ENCODE measurements at regions not wholly inside any gene's neighbourhood (a gene's known extent, or its start where the extent isn't known, plus 50 kb on each side); places are given as distances from the start of the nearest gene placed in this dataset.
A peak's percentile ranks its signal among the peaks of the same experiment; 100 is the strongest.

DNA sequence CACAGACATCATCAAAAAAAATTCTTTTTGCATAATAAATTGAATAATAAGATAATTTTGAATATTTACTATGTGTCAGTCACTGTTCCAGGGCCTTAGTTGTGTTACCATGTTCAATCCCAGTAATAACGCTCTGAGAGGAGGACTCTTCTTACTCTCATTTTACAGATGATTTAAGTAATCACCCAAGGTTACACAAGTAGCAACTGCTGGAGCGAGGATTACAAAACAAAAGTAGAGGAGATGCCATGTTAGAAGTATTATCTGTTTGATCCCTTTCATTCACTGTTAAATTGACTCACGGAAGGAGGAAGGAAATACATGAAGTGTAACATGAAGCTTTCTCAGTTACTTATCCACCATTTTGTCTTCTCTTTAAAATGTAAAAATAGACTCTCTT, 412.8 kb downstream of the NFIB start:
- Histone ChIP-seq H3K4me2 (ENCODE audit: control insufficient read depth, extremely low read depth, insufficient read depth, low read depth, low read length) (peak overlapping the region; percentile 15), H3K36me3 (ENCODE audit: control insufficient read depth in 2 of 2, extremely low read depth in 1 of 2, insufficient read depth in 2 of 2, low read length in 2 of 2) (no peaks in the 10 kb centered on the region), H3K27ac (ENCODE audit: control insufficient read depth, insufficient read depth, low read length) (peak overlapping the region; percentile 96), H3K9me3 (ENCODE audit: control insufficient read depth, low read depth, low read length) (no peaks in the 10 kb centered on the region), H3K27me3 (ENCODE audit: control insufficient read depth, extremely low read depth, insufficient read depth, low read length) (no peaks in the 10 kb centered on the region), H3K4me1 (ENCODE audit: control insufficient read depth, extremely low read depth, insufficient read depth, low read length) (peaks cover 28% of the 10 kb centered on the region), H2AFZ (ENCODE audit: control insufficient read depth, low read length) (peak overlapping the region; percentile 78), H3K9me1 (ENCODE audit: control insufficient read depth, extremely low read depth, insufficient read depth, low read length) (no peaks in the 10 kb centered on the region), H3K9ac (ENCODE audit: control insufficient read depth, extremely low read depth, insufficient read depth, low read length) (peak overlapping the region; percentile 48), H3K4me3 (ENCODE audit: control insufficient read depth in 2 of 3, extremely low read depth in 1 of 3, insufficient read depth in 2 of 3, low read depth in 1 of 3, low read length in 3 of 3) (no peak overlapping the region), H4K20me1 (ENCODE audit: control insufficient read depth, extremely low read depth, insufficient read depth, low read length) (no peaks in the 10 kb centered on the region), H3K79me2 (ENCODE audit: control insufficient read depth, insufficient read depth, low read length) (no peaks in the 10 kb centered on the region)
- no peak for FAIRE-seq
- DNase-seq (ENCODE audit: low read depth, low spot score): no peak
- dilution Hi-C loops (cut with MboI; ENCODE audit: extremely low pct_ligation_motif_present, low sequenced_read_pairs): no loop called here
- TF ChIP-seq EZH2 (IDR thresholded peaks at IDR 0.05; ENCODE audit: low read length): no peak
- TF ChIP-seq, protein P1, sequence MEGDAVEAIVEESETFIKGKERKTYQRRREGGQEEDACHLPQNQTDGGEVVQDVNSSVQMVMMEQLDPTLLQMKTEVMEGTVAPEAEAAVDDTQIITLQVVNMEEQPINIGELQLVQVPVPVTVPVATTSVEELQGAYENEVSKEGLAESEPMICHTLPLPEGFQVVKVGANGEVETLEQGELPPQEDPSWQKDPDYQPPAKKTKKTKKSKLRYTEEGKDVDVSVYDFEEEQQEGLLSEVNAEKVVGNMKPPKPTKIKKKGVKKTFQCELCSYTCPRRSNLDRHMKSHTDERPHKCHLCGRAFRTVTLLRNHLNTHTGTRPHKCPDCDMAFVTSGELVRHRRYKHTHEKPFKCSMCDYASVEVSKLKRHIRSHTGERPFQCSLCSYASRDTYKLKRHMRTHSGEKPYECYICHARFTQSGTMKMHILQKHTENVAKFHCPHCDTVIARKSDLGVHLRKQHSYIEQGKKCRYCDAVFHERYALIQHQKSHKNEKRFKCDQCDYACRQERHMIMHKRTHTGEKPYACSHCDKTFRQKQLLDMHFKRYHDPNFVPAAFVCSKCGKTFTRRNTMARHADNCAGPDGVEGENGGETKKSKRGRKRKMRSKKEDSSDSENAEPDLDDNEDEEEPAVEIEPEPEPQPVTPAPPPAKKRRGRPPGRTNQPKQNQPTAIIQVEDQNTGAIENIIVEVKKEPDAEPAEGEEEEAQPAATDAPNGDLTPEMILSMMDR (optimal IDR thresholded peaks at IDR 0.05 in 1 of 3, IDR thresholded peaks at IDR 0.05 in 1 of 3, conservative IDR thresholded peaks at IDR 0.05 in 1 of 3; ENCODE audit: extremely low read depth in 1 of 3, insufficient read depth in 2 of 3, low read length in 3 of 3): no peak

DNA sequence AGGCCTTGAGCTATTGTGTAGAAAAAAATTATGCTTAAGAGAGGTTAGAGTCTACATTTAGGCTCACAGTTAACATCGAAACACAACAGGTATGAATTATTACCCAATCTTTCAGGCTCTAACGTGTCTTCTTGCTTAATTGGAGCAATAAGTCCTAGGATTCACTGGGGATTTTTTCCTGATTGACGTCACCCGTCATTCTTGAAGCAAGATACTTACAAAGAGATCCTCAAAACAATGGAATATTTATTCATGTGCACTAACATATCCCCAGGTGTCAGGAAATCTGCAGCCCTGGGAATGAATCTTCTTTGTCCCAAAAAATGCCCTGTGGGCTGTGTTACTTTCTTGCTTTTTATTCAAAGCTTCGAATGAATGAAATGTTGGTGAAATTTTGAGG, 413.5 kb downstream of the NFIB start:
- H3K9me1 ChIP-seq (ENCODE audit: control insufficient read depth, extremely low read depth, insufficient read depth, low read length): no peaks in the 10 kb centered on the region
- TF ChIP-seq EZH2 (IDR thresholded peaks at IDR 0.05; ENCODE audit: low read length): no peak
- TF ChIP-seq, protein P1 (optimal IDR thresholded peaks at IDR 0.05 in 1 of 3, IDR thresholded peaks at IDR 0.05 in 1 of 3, conservative IDR thresholded peaks at IDR 0.05 in 1 of 3; ENCODE audit: extremely low read depth in 1 of 3, insufficient read depth in 2 of 3, low read length in 3 of 3): no peak
- no peaks in the 10 kb centered on the region for H4K20me1 ChIP-seq (ENCODE audit: control insufficient read depth, extremely low read depth, insufficient read depth, low read length)
- H3K9me3 ChIP-seq (ENCODE audit: control insufficient read depth, low read depth, low read length): no peaks in the 10 kb centered on the region
- H3K36me3 ChIP-seq (ENCODE audit: control insufficient read depth in 2 of 2, extremely low read depth in 1 of 2, insufficient read depth in 2 of 2, low read length in 2 of 2): no peaks in the 10 kb centered on the region
- H3K4me3 ChIP-seq (ENCODE audit: control insufficient read depth in 2 of 3, extremely low read depth in 1 of 3, insufficient read depth in 2 of 3, low read depth in 1 of 3, low read length in 3 of 3): no peak overlapping the region
- DNase-seq (ENCODE audit: low read depth, low spot score): peak; percentile 89
- peak overlapping the region; percentile 77 for H3K9ac ChIP-seq (ENCODE audit: control insufficient read depth, extremely low read depth, insufficient read depth, low read length)
- H3K27me3 ChIP-seq (ENCODE audit: control insufficient read depth, extremely low read depth, insufficient read depth, low read length): no peaks in the 10 kb centered on the region
- H3K27ac ChIP-seq (ENCODE audit: control insufficient read depth, insufficient read depth, low read length): peak overlapping the region; percentile 96
- H3K4me1 ChIP-seq (ENCODE audit: control insufficient read depth, extremely low read depth, insufficient read depth, low read length): peaks cover 28% of the 10 kb centered on the region
- FAIRE-seq: peak; percentile 87
- H2AFZ ChIP-seq (ENCODE audit: control insufficient read depth, low read length): no peak overlapping the region
- H3K4me2 ChIP-seq (ENCODE audit: control insufficient read depth, extremely low read depth, insufficient read depth, low read depth, low read length): peak overlapping the region; percentile 81
- no peaks in the 10 kb centered on the region for H3K79me2 ChIP-seq (ENCODE audit: control insufficient read depth, insufficient read depth, low read length)
- dilution Hi-C loops (cut with MboI; ENCODE audit: extremely low pct_ligation_motif_present, low sequenced_read_pairs): no loop called here

Measured in keratinocyte (primary cell).